ENCODE measurements at regions not wholly inside any gene's neighbourhood (a gene's known extent, or its start where the extent isn't known, plus 50 kb on each side); places are given as distances from the start of the nearest gene placed in this dataset.

GRCh38 chr7:153276394-153276793 is 516.8 kb downstream of the ACTR3B start:
- no peak for DNase-seq (ENCODE audit: low read depth)
- TF ChIP-seq CTCF (IDR thresholded peaks at IDR 0.05; ENCODE audit: low read depth, low read length, missing control alignments): no peak
- no peak overlapping the region for H3K4me3 ChIP-seq (ENCODE audit: low read depth, low read length)

- no peak for TF ChIP-seq CTCF (IDR thresholded peaks at IDR 0.05; ENCODE audit: low read depth, low read length, missing control alignments)
- no peak overlapping the region for H3K4me3 ChIP-seq (ENCODE audit: low read depth, low read length)
- DNase-seq (ENCODE audit: low read depth): no peak
Observed at GRCh38 chr7:153286763-153287162, 527.2 kb downstream of the ACTR3B start.

- H3K4me3 ChIP-seq (ENCODE audit: low read depth, low read length): no peak overlapping the region
- TF ChIP-seq CTCF (IDR thresholded peaks at IDR 0.05; ENCODE audit: low read depth, low read length, missing control alignments): no peak
- no peak for DNase-seq (ENCODE audit: low read depth)
Observed at GRCh38 chr7:153290066-153290465, 530.5 kb downstream of the ACTR3B start.

GRCh38 chr7:153297141-153297540 is 537.6 kb downstream of the ACTR3B start:
- DNase-seq (ENCODE audit: low read depth): no peak
- TF ChIP-seq CTCF (IDR thresholded peaks at IDR 0.05; ENCODE audit: low read depth, low read length, missing control alignments): no peak
- no peak overlapping the region for H3K4me3 ChIP-seq (ENCODE audit: low read depth, low read length)

GRCh38 chr7:153301936-153302335 is 542.4 kb downstream of the ACTR3B start:
- no peak for DNase-seq (ENCODE audit: low read depth)
- TF ChIP-seq CTCF (IDR thresholded peaks at IDR 0.05; ENCODE audit: low read depth, low read length, missing control alignments): no peak
- no peak overlapping the region for H3K4me3 ChIP-seq (ENCODE audit: low read depth, low read length)

- H3K4me3 ChIP-seq (ENCODE audit: low read depth, low read length): no peak overlapping the region
- DNase-seq (ENCODE audit: low read depth): no peak
- no peak for TF ChIP-seq CTCF (IDR thresholded peaks at IDR 0.05; ENCODE audit: low read depth, low read length, missing control alignments)
Observed at GRCh38 chr7:153320005-153320404, 560.5 kb downstream of the ACTR3B start.

- TF ChIP-seq CTCF (IDR thresholded peaks at IDR 0.05; ENCODE audit: low read depth, low read length, missing control alignments): no peak
- H3K4me3 ChIP-seq (ENCODE audit: low read depth, low read length): no peak overlapping the region
- no peak for DNase-seq (ENCODE audit: low read depth)
Observed at GRCh38 chr7:153320681-153321080, 561.1 kb downstream of the ACTR3B start.
